MM.1S (cell line): ENCODE measurements at regions not wholly inside any gene's neighbourhood (a gene's known extent, or its start where the extent isn't known, plus 50 kb on each side); places are given as distances from the start of the nearest gene placed in this dataset.

ENCODE experiments used
- DNase-seq: peaks from one replicate; pipeline ENCODE4 v3.0.0-alpha.2; 2015
- H2AFZ ChIP-seq: fragments of 300-600 bp; sonication (generic); 2 replicates; pipeline ENCODE4 v1.6.0; 2016; ENCODE audit warnings: antibody characterized with exemption, low read length
- H3F3A ChIP-seq: fragments of 300-600 bp; sonication (generic); 2 replicates; pipeline ENCODE4 v1.6.1; 2016; ENCODE audit warnings: mild to moderate bottlenecking, antibody characterized with exemption, low read length, moderate library complexity, mixed read lengths; ENCODE audit not compliant: insufficient read depth
- H3K27ac ChIP-seq: fragments of 300-600 bp; sonication (generic); 2 replicates; pipeline ENCODE4 v1.5.1; 2016; ENCODE audit warnings: mild to moderate bottlenecking, low read length
- H3K27me3 ChIP-seq: fragments of 300-600 bp; sonication (generic); replicated peaks from 2 replicates; pipeline ENCODE4 v1.6.0; 2016; ENCODE audit warnings: low read length; ENCODE audit not compliant: insufficient read depth
- H3K36me3 ChIP-seq: fragments of 300-600 bp; sonication (generic); replicated peaks from 2 replicates; pipeline ENCODE4 v1.6.1; 2016; ENCODE audit warnings: mild to moderate bottlenecking, low read length, mixed read lengths; ENCODE audit not compliant: insufficient read depth
- H3K4me1 ChIP-seq: fragments of 300-600 bp; sonication (generic); 2 replicates; pipeline ENCODE4 v1.6.1; 2016; ENCODE audit warnings: low read length, mixed read lengths
- H3K4me2 ChIP-seq: fragments of 300-600 bp; sonication (generic); 2 replicates; pipeline ENCODE4 v1.6.0; 2016; ENCODE audit warnings: low read depth, low read length
- H3K4me3 ChIP-seq: fragments of 300-600 bp; sonication (generic); 2 replicates; pipeline ENCODE4 v1.5.1; 2016; ENCODE audit warnings: low read length, mixed read lengths
- H3K79me2 ChIP-seq: fragments of 300-600 bp; sonication (generic); 2 replicates; pipeline ENCODE4 v1.6.1; 2016; ENCODE audit warnings: mixed run types, low read length, mixed read lengths
- H3K9ac ChIP-seq: fragments of 300-600 bp; sonication (generic); 2 replicates; pipeline ENCODE4 v1.6.1; 2016; ENCODE audit warnings: low read length, mixed read lengths
- H3K9me2 ChIP-seq: fragments of 300-600 bp; sonication (generic); replicated peaks from 2 replicates; pipeline ENCODE4 v1.6.1; 2016; ENCODE audit warnings: mild to moderate bottlenecking, low read length, mixed read lengths; ENCODE audit not compliant: insufficient read depth
- H3K9me3 ChIP-seq: fragments of 300-600 bp; sonication (generic); replicated peaks from 2 replicates; pipeline ENCODE4 v1.6.1; 2016; ENCODE audit warnings: mild to moderate bottlenecking, low read length, mixed read lengths; ENCODE audit not compliant: insufficient read depth
- H4K20me1 ChIP-seq: fragments of 300-600 bp; sonication (generic); 2 replicates; pipeline ENCODE4 v1.6.1; 2016; ENCODE audit warnings: mild to moderate bottlenecking, low read length, moderate library complexity, mixed read lengths; ENCODE audit not compliant: insufficient read depth
- CTCF ChIP-seq: fragments of 300-600 bp; sonication (generic); IDR thresholded peaks from 2 replicates; pipeline ENCODE4 v1.5.1; 2016; ENCODE audit warnings: antibody characterized with exemption, low read length, mixed read lengths
- EZH2 ChIP-seq: fragments of 300-600 bp; sonication (generic); optimal IDR thresholded peaks from 2 replicates; pipeline ENCODE3; 2017; ENCODE audit warnings: low read depth, mild to moderate bottlenecking, antibody characterized with exemption, low read length, mixed read lengths
- EZH2phosphoT487 ChIP-seq: fragments of 300-600 bp; sonication (generic); IDR thresholded peaks from 2 replicates; pipeline ENCODE4 v1.6.1; 2018; ENCODE audit warnings: antibody characterized with exemption, low read length

GRCh38 chr1:216905781-216906180 lies 182.6 kb upstream of the ESRRG start:
- Histone ChIP-seq H2AFZ (no peak overlapping the region), H3K9me2 (no peaks in the 10 kb centered on the region), H3K9me3 (no peaks in the 10 kb centered on the region), H3K4me1 (no peaks in the 10 kb centered on the region), H3K4me3 (no peak overlapping the region), H3K27ac (no peak overlapping the region), H4K20me1 (no peaks in the 10 kb centered on the region), H3K79me2 (no peaks in the 10 kb centered on the region), H3K36me3 (no peaks in the 10 kb centered on the region), H3K4me2 (no peak overlapping the region), H3K27me3 (no peaks in the 10 kb centered on the region), H3K9ac (no peak overlapping the region), H3F3A (no peaks in the 10 kb centered on the region)
- TF ChIP-seq CTCF (no peak), EZH2phosphoT487 (no peak), EZH2 (no peak)
- no peak for DNase-seq

- Histone ChIP-seq H3K9ac (no peak overlapping the region), H3K27me3 (no peaks in the 10 kb centered on the region), H3K9me3 (no peaks in the 10 kb centered on the region), H3K36me3 (no peaks in the 10 kb centered on the region), H2AFZ (no peak overlapping the region), H3K79me2 (no peaks in the 10 kb centered on the region), H4K20me1 (no peaks in the 10 kb centered on the region), H3F3A (no peaks in the 10 kb centered on the region), H3K4me3 (no peak overlapping the region), H3K9me2 (no peaks in the 10 kb centered on the region), H3K4me2 (no peak overlapping the region), H3K4me1 (no peaks in the 10 kb centered on the region), H3K27ac (no peak overlapping the region)
- TF ChIP-seq EZH2phosphoT487: no peak
- DNase-seq: no peak
Measured at GRCh38 chr1:216905137-216905536, 181.9 kb upstream of the ESRRG start.

- Histone ChIP-seq H3K79me2 (no peaks in the 10 kb centered on the region), H3K27ac (no peak overlapping the region), H4K20me1 (no peaks in the 10 kb centered on the region), H2AFZ (no peak overlapping the region), H3K9me2 (no peaks in the 10 kb centered on the region), H3K36me3 (no peaks in the 10 kb centered on the region), H3K4me2 (no peak overlapping the region), H3K9me3 (no peaks in the 10 kb centered on the region), H3K9ac (no peak overlapping the region), H3K4me3 (no peak overlapping the region), H3K27me3 (no peaks in the 10 kb centered on the region), H3K4me1 (no peaks in the 10 kb centered on the region), H3F3A (no peaks in the 10 kb centered on the region)
- TF ChIP-seq EZH2phosphoT487 (no peak), EZH2 (no peak), CTCF (no peak)
- DNase-seq: no peak
Measured at GRCh38 chr1:216904471-216904870, 181.2 kb upstream of the ESRRG start.

- H3K36me3 ChIP-seq: no peaks in the 10 kb centered on the region
- TF ChIP-seq EZH2: no peak
- TF ChIP-seq CTCF: no peak
- TF ChIP-seq EZH2phosphoT487: no peak
- H3K9me3 ChIP-seq: no peaks in the 10 kb centered on the region
- H3K27me3 ChIP-seq: no peaks in the 10 kb centered on the region
- H3F3A ChIP-seq: no peaks in the 10 kb centered on the region
- H2AFZ ChIP-seq: no peak overlapping the region
- no peak overlapping the region for H3K4me3 ChIP-seq
- DNase-seq: no peak
- H3K27ac ChIP-seq: no peak overlapping the region
- no peaks in the 10 kb centered on the region for H3K79me2 ChIP-seq
- H3K9ac ChIP-seq: no peak overlapping the region
- H3K4me1 ChIP-seq: no peaks in the 10 kb centered on the region
- H3K4me2 ChIP-seq: no peak overlapping the region
- H3K9me2 ChIP-seq: no peaks in the 10 kb centered on the region
- H4K20me1 ChIP-seq: no peaks in the 10 kb centered on the region
Measured at GRCh38 chr1:216903382-216903740, 180.1 kb upstream of the ESRRG start.
